ENCODE measurements at regions not wholly inside any gene's neighbourhood (a gene's known extent, or its start where the extent isn't known, plus 50 kb on each side); places are given as distances from the start of the nearest gene placed in this dataset.
"Not testable (repeated sequence)": the region's sequence is repeated elsewhere in the genome, so short reads cannot be mapped to it uniquely, and the experiment has no call there.

GRCh38 chr6:158900663-158901312, 81.6 kb upstream of the EZR start:
- H3K27ac Mint-ChIP-seq, result no peak overlapping the region
- H3K9me3 Mint-ChIP-seq (ENCODE audit: low read depth), result peaks cover 12% of the 10 kb centered on the region
- H3K36me3 Mint-ChIP-seq, result peaks cover 12% of the 10 kb centered on the region

GRCh38 chr6:158897236-158897635, 78.1 kb upstream of the EZR start:
- Mint-ChIP-seq H3K36me3 (no peaks in the 10 kb centered on the region), H3K4me1 (ENCODE audit: low read depth) (no peaks in the 10 kb centered on the region), H3K4me3 (no peak overlapping the region), H3K9me3 (ENCODE audit: low read depth) (no peaks in the 10 kb centered on the region), H3K27me3 (no peaks in the 10 kb centered on the region), H3K27ac (no peak overlapping the region)

More at GRCh38 chr6:158900663-158901312, 81.6 kb upstream of the EZR start:
- Mint-ChIP-seq H3K4me1 (ENCODE audit: low read depth) (no peaks in the 10 kb centered on the region), H3K4me3 (no peak overlapping the region), H3K27me3 (no peaks in the 10 kb centered on the region)

GRCh38 chr6:158895661-158896060, 76.5 kb upstream of the EZR start:
- Mint-ChIP-seq H3K4me1 (ENCODE audit: low read depth) (no peaks in the 10 kb centered on the region), H3K27ac (no peak overlapping the region), H3K27me3 (no peaks in the 10 kb centered on the region), H3K9me3 (ENCODE audit: low read depth) (no peaks in the 10 kb centered on the region), H3K36me3 (no peaks in the 10 kb centered on the region), H3K4me3 (no peak overlapping the region)

- Mint-ChIP-seq H3K36me3 (no peaks in the 10 kb centered on the region), H3K9me3 (ENCODE audit: low read depth) (no peaks in the 10 kb centered on the region), H3K27me3 (no peaks in the 10 kb centered on the region), H3K27ac (no peak overlapping the region), H3K4me3 (no peak overlapping the region), H3K4me1 (ENCODE audit: low read depth) (no peaks in the 10 kb centered on the region)
These were observed 75.0 kb upstream of the EZR start for GRCh38 chr6:158894193-158894592.

- Mint-ChIP-seq H3K4me1 (ENCODE audit: low read depth) (no peaks in the 10 kb centered on the region), H3K27me3 (no peaks in the 10 kb centered on the region), H3K27ac (no peak overlapping the region), H3K9me3 (ENCODE audit: low read depth) (no peaks in the 10 kb centered on the region), H3K36me3 (no peaks in the 10 kb centered on the region), H3K4me3 (no peak overlapping the region)
These were observed 73.1 kb upstream of the EZR start for GRCh38 chr6:158892266-158892665.

GRCh38 chr6:158891560-158891959, 72.4 kb upstream of the EZR start:
- H3K36me3 Mint-ChIP-seq; H3K27me3 Mint-ChIP-seq; H3K4me1 Mint-ChIP-seq (ENCODE audit: low read depth); H3K27ac Mint-ChIP-seq; H3K4me3 Mint-ChIP-seq; H3K9me3 Mint-ChIP-seq (ENCODE audit: low read depth): not testable (repeated sequence)

GRCh38 chr6:158888171-158888570, 69.0 kb upstream of the EZR start:
- not testable (repeated sequence) for H3K4me3 Mint-ChIP-seq; H3K36me3 Mint-ChIP-seq; H3K4me1 Mint-ChIP-seq (ENCODE audit: low read depth); H3K27ac Mint-ChIP-seq; H3K9me3 Mint-ChIP-seq (ENCODE audit: low read depth); H3K27me3 Mint-ChIP-seq

GRCh38 chr6:158886346-158886977, 67.3 kb upstream of the EZR start:
- H3K27ac Mint-ChIP-seq; H3K27me3 Mint-ChIP-seq; H3K4me3 Mint-ChIP-seq; H3K4me1 Mint-ChIP-seq (ENCODE audit: low read depth); H3K9me3 Mint-ChIP-seq (ENCODE audit: low read depth); H3K36me3 Mint-ChIP-seq: not testable (repeated sequence)

GRCh38 chr6:158881884-158882283, 62.7 kb upstream of the EZR start:
- H3K4me3 Mint-ChIP-seq; H3K27ac Mint-ChIP-seq; H3K4me1 Mint-ChIP-seq (ENCODE audit: low read depth); H3K9me3 Mint-ChIP-seq (ENCODE audit: low read depth); H3K36me3 Mint-ChIP-seq; H3K27me3 Mint-ChIP-seq: not testable (repeated sequence)

GRCh38 chr6:158881276-158881675, 62.1 kb upstream of the EZR start:
- H3K4me3 Mint-ChIP-seq; H3K27me3 Mint-ChIP-seq; H3K4me1 Mint-ChIP-seq (ENCODE audit: low read depth); H3K36me3 Mint-ChIP-seq; H3K9me3 Mint-ChIP-seq (ENCODE audit: low read depth); H3K27ac Mint-ChIP-seq: not testable (repeated sequence)

- Mint-ChIP-seq H3K4me3 (no peak overlapping the region), H3K27me3 (no peaks in the 10 kb centered on the region), H3K27ac (no peak overlapping the region), H3K9me3 (ENCODE audit: low read depth) (peaks cover 4% of the 10 kb centered on the region), H3K4me1 (ENCODE audit: low read depth) (peaks cover 4% of the 10 kb centered on the region), H3K36me3 (peaks cover 4% of the 10 kb centered on the region)
These were observed 60.0 kb upstream of the EZR start for GRCh38 chr6:158879180-158879579.

- Mint-ChIP-seq H3K4me1 (ENCODE audit: low read depth) (peaks cover 4% of the 10 kb centered on the region), H3K4me3 (no peak overlapping the region), H3K27ac (no peak overlapping the region), H3K36me3 (peaks cover 4% of the 10 kb centered on the region), H3K9me3 (ENCODE audit: low read depth) (peaks cover 4% of the 10 kb centered on the region), H3K27me3 (no peaks in the 10 kb centered on the region)
These were observed 58.5 kb upstream of the EZR start for GRCh38 chr6:158877716-158878115.

GRCh38 chr6:158876886-158877285, 57.7 kb upstream of the EZR start:
- Mint-ChIP-seq H3K9me3 (ENCODE audit: low read depth) (peaks cover 4% of the 10 kb centered on the region), H3K36me3 (peaks cover 4% of the 10 kb centered on the region), H3K27me3 (no peaks in the 10 kb centered on the region), H3K4me1 (ENCODE audit: low read depth) (peaks cover 4% of the 10 kb centered on the region), H3K27ac (no peak overlapping the region), H3K4me3 (no peak overlapping the region)

- Mint-ChIP-seq H3K36me3 (no peaks in the 10 kb centered on the region), H3K27me3 (no peaks in the 10 kb centered on the region), H3K4me1 (ENCODE audit: low read depth) (peaks cover 40% of the 10 kb centered on the region), H3K9me3 (ENCODE audit: low read depth) (no peaks in the 10 kb centered on the region), H3K27ac (peak overlapping the region; percentile 99), H3K4me3 (peak overlapping the region; percentile 84)
These were observed 51.4 kb upstream of the EZR start for GRCh38 chr6:158870649-158870957.

GRCh38 chr6:158869826-158870648, 50.9 kb upstream of the EZR start:
- Mint-ChIP-seq H3K27ac (peak overlapping the region; percentile 99), H3K27me3 (no peaks in the 10 kb centered on the region), H3K4me1 (ENCODE audit: low read depth) (peaks cover 42% of the 10 kb centered on the region), H3K9me3 (ENCODE audit: low read depth) (no peaks in the 10 kb centered on the region), H3K4me3 (peak overlapping the region; percentile 84), H3K36me3 (no peaks in the 10 kb centered on the region)
